RPMI7951 (cell line): ENCODE measurements at regions not wholly inside any gene's neighbourhood (a gene's known extent, or its start where the extent isn't known, plus 50 kb on each side); places are given as distances from the start of the nearest gene placed in this dataset.
A peak's percentile ranks its signal among the peaks of the same experiment; 100 is the strongest.

Source experiments
- DNase-seq: peaks from one replicate; pipeline ENCODE4 v3.0.0-alpha.2; 2012; ENCODE audit warnings: low read depth

- DNase-seq = no peak
Observed at GRCh38 chr2:216920143-216920876, 60.4 kb upstream of the TNP1 start.

GRCh38 chr2:216918088-216918680 lies 58.3 kb upstream of the TNP1 start:
- DNase-seq = peak; percentile 88

GRCh38 chr2:216916956-216917650 lies 57.2 kb upstream of the TNP1 start:
- DNase-seq = peak; percentile 15

- DNase-seq = no peak
Observed at GRCh38 chr2:216915557-216916150, 55.8 kb upstream of the TNP1 start.

GRCh38 chr2:216914491-216914890 lies 54.6 kb upstream of the TNP1 start:
- no peak for DNase-seq

- DNase-seq = peak; percentile 90
Observed at GRCh38 chr2:216911886-216912285, 52.0 kb upstream of the TNP1 start.

- no peak for DNase-seq
Observed at GRCh38 chr2:216911008-216911407, 51.1 kb upstream of the TNP1 start.

GRCh38 chr2:216909541-216910210 lies 49.8 kb upstream of the TNP1 start:
- no peak for DNase-seq
